ENCODE measurements at regions not wholly inside any gene's neighbourhood (a gene's known extent, or its start where the extent isn't known, plus 50 kb on each side); places are given as distances from the start of the nearest gene placed in this dataset.

DNA sequence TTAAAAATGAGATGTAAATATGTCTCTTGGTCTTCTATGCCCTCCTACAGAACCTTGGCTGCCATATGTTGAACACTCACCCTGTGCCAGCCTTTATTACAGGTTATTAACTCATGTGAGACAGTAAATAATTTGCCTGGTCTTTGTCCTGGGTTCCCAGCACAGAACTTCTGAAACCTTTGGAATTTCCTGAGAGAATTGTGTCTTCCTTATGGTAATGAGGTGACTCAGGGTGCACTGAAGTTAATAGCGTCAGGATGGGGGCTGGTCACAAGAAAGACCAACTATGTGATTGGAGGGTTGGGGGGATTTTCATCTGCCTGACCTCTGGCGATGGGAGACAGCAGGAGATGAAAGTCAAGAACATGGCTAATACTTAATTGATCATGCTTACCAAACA is 289.8 kb upstream of the STS start:
- TF ChIP-seq GATA2 (IDR thresholded peaks at IDR 0.05; ENCODE audit: low read depth, low read length) (no peak), GATA3 (IDR thresholded peaks at IDR 0.05; ENCODE audit: low read depth, low read length) (no peak)
